Trophoblast cell (in vitro differentiated cells and primary cell): ENCODE measurements at regions not wholly inside any gene's neighbourhood (a gene's known extent, or its start where the extent isn't known, plus 50 kb on each side); places are given as distances from the start of the nearest gene placed in this dataset.
"Not testable (repeated sequence)": the region's sequence is repeated elsewhere in the genome, so short reads cannot be mapped to it uniquely, and the experiment has no call there.

ENCODE experiments used
- DNase-seq, 2 donors: peaks; one replicate each; pipeline ENCODE4 v3.0.0-alpha.2; 2016
- H2AFZ ChIP-seq: 2 replicates; pipeline ENCODE4 v1.6.1; 2013; ENCODE audit warnings: low read length, moderate library complexity, mild to moderate bottlenecking; ENCODE audit not compliant: insufficient read depth, poor library complexity
- H2AK5ac ChIP-seq: 2 replicates; pipeline ENCODE4 v1.6.1; 2013; ENCODE audit warnings: mild to moderate bottlenecking, low read length
- H2BK120ac ChIP-seq: 2 replicates; pipeline ENCODE4 v1.6.1; 2013; ENCODE audit warnings: low read length, mild to moderate bottlenecking, moderate library complexity; ENCODE audit not compliant: insufficient read depth, poor library complexity
- H2BK12ac ChIP-seq: 2 replicates; pipeline ENCODE4 v1.6.1; 2013; ENCODE audit warnings: mild to moderate bottlenecking, low read length, moderate library complexity
- H2BK5ac ChIP-seq: 2 replicates; pipeline ENCODE4 v1.6.1; 2013; ENCODE audit warnings: low read length, low read depth, moderate library complexity, mild to moderate bottlenecking; ENCODE audit not compliant: poor library complexity
- H3K14ac ChIP-seq: 2 replicates; pipeline ENCODE4 v1.6.1; 2013; ENCODE audit warnings: mild to moderate bottlenecking, low read length
- H3K18ac ChIP-seq: 2 replicates; pipeline ENCODE4 v1.6.1; 2013; ENCODE audit warnings: mild to moderate bottlenecking, low read length
- H3K23ac ChIP-seq: 2 replicates; pipeline ENCODE4 v1.6.1; 2013; ENCODE audit warnings: low read length
- H3K27ac ChIP-seq: 2 replicates; pipeline ENCODE4 v1.5.1; 2013; ENCODE audit warnings: low read depth, mild to moderate bottlenecking, inconsistent platforms, low read length, moderate library complexity
- H3K27me3 ChIP-seq: 2 replicates; pipeline ENCODE4 v1.6.1; 2013; ENCODE audit warnings: inconsistent platforms, mild to moderate bottlenecking, low read length, moderate library complexity; ENCODE audit not compliant: insufficient read depth
- H3K36me3 ChIP-seq, 2 experiments: 1 replicate in 1 of 2; 2 replicates in 1 of 2; pipeline ENCODE4 v1.6.1; 2013; ENCODE audit warnings: low read length in 2 of 2, mild to moderate bottlenecking in 2 of 2, moderate library complexity in 1 of 2; ENCODE audit not compliant: insufficient read depth in 2 of 2, control insufficient read depth in 1 of 2
- H3K4ac ChIP-seq: 2 replicates; pipeline ENCODE4 v1.6.1; 2013; ENCODE audit warnings: low read depth, mild to moderate bottlenecking, low read length, moderate library complexity
- H3K4me1 ChIP-seq, 2 experiments: 1 replicate in 1 of 2; 2 replicates in 1 of 2; pipeline ENCODE4 v1.6.1; 2013; ENCODE audit warnings: low read length in 2 of 2, mild to moderate bottlenecking in 2 of 2, moderate library complexity in 1 of 2; ENCODE audit not compliant: insufficient read depth in 2 of 2, control insufficient read depth in 1 of 2
- H3K4me2 ChIP-seq: 2 replicates; pipeline ENCODE4 v1.6.1; 2013; ENCODE audit warnings: inconsistent platforms, mild to moderate bottlenecking, low read length, moderate library complexity
- H3K4me3 ChIP-seq: 2 replicates; pipeline ENCODE4 v1.5.1; 2013; ENCODE audit warnings: mild to moderate bottlenecking, low read depth, low read length, inconsistent platforms
- H3K79me1 ChIP-seq: one replicate; pipeline ENCODE4 v1.6.1; 2013; ENCODE audit warnings: low read length
- H3K79me2 ChIP-seq: 2 replicates; pipeline ENCODE4 v1.6.1; 2013; ENCODE audit warnings: low read length, mild to moderate bottlenecking; ENCODE audit not compliant: control insufficient read depth, insufficient read depth, poor library complexity
- H3K9ac ChIP-seq: 2 replicates; pipeline ENCODE4 v1.6.1; 2013; ENCODE audit warnings: mild to moderate bottlenecking, low read length
- H3K9me3 ChIP-seq: 2 replicates; pipeline ENCODE4 v1.6.1; 2013; ENCODE audit warnings: low read depth, mild to moderate bottlenecking, control low read depth, inconsistent platforms, low read length; ENCODE audit not compliant: insufficient read depth
- H4K12ac ChIP-seq: 2 replicates; pipeline ENCODE4 v1.6.1; 2013; ENCODE audit warnings: low read depth, mild to moderate bottlenecking, low read length, moderate library complexity
- H4K8ac ChIP-seq: 2 replicates; pipeline ENCODE4 v1.6.1; 2013; ENCODE audit warnings: low read depth, mild to moderate bottlenecking, low read length, moderate library complexity
- H4K91ac ChIP-seq: one replicate; pipeline ENCODE4 v1.6.1; 2013; ENCODE audit warnings: low read depth, mild to moderate bottlenecking, low read length, moderate library complexity
- WGBS: extraction: QIAGEN DNeasy Blood & Tissue Kit; methylation state at CpG from one replicate; pipeline ENCODE4 v1.1.7; 2013; ENCODE audit warnings: missing lambda C conversion rate; ENCODE audit not compliant: insufficient read length, insufficient coverage; ENCODE audit errors: extremely low coverage; 5-methylcytosine and 5-hydroxymethylcytosine counted together

GRCh38 chr22:44643526-44644101, 58.4 kb upstream of the PRR5 start:
- H3K27ac ChIP-seq, H3K4ac ChIP-seq, H4K91ac ChIP-seq, H3K18ac ChIP-seq, H3K4me1 ChIP-seq, H2BK120ac ChIP-seq, H3K4me3 ChIP-seq, H3K9me3 ChIP-seq, H3K14ac ChIP-seq, H3K4me2 ChIP-seq, H3K23ac ChIP-seq, H2AFZ ChIP-seq, H2BK5ac ChIP-seq, H3K36me3 ChIP-seq, DNase-seq, H4K12ac ChIP-seq, H2BK12ac ChIP-seq, H2AK5ac ChIP-seq, H3K79me2 ChIP-seq, H3K79me1 ChIP-seq, H4K8ac ChIP-seq, H3K9ac ChIP-seq, H3K27me3 ChIP-seq: not testable (repeated sequence)
- no CpG with 5 or more reads among the region's 19 CpGs for WGBS

GRCh38 chr22:44642096-44642644, 59.8 kb upstream of the PRR5 start:
- no CpG with 5 or more reads among the region's 10 CpGs for WGBS
- Histone ChIP-seq H3K23ac (no peak overlapping the region), H2BK5ac (no peak overlapping the region)

GRCh38 chr22:44640618-44641155, 61.3 kb upstream of the PRR5 start:
- Histone ChIP-seq H3K4me1 (no peaks in the 10 kb centered on the region), H2BK120ac (no peak overlapping the region)

More at GRCh38 chr22:44642096-44642644, 59.8 kb upstream of the PRR5 start:
- no peak overlapping the region for H3K18ac ChIP-seq
- no peak overlapping the region for H2AK5ac ChIP-seq
- peaks cover 4% of the 10 kb centered on the region for H3K9me3 ChIP-seq
- H3K79me2 ChIP-seq: no peaks in the 10 kb centered on the region
- no peaks in the 10 kb centered on the region for H3K27me3 ChIP-seq
- no peak overlapping the region for H3K4ac ChIP-seq
- H2BK12ac ChIP-seq: no peak overlapping the region
- H3K36me3 ChIP-seq: no peaks in the 10 kb centered on the region
- DNase-seq: no peak
- no peak overlapping the region for H3K4me2 ChIP-seq
- H2AFZ ChIP-seq: no peak overlapping the region
- H3K4me1 ChIP-seq: no peaks in the 10 kb centered on the region
- no peak overlapping the region for H2BK120ac ChIP-seq
- H4K12ac ChIP-seq: no peak overlapping the region
- no peak overlapping the region for H3K27ac ChIP-seq
- H3K9ac ChIP-seq: no peak overlapping the region
- H3K4me3 ChIP-seq: no peak overlapping the region
- H4K8ac ChIP-seq: no peak overlapping the region
- no peak overlapping the region for H3K14ac ChIP-seq
- H4K91ac ChIP-seq: no peak overlapping the region
- no peaks in the 10 kb centered on the region for H3K79me1 ChIP-seq

GRCh38 chr22:44639891-44640617, 62.0 kb upstream of the PRR5 start:
- H3K4me3 ChIP-seq: no peak overlapping the region
- H3K79me1 ChIP-seq: no peaks in the 10 kb centered on the region
- H3K9ac ChIP-seq: no peak overlapping the region
- H4K12ac ChIP-seq: no peak overlapping the region
- H4K8ac ChIP-seq: no peak overlapping the region
- no peak overlapping the region for H3K27ac ChIP-seq
- H2BK5ac ChIP-seq: no peak overlapping the region
- H3K23ac ChIP-seq: no peak overlapping the region
- no peaks in the 10 kb centered on the region for H3K79me2 ChIP-seq
- no peaks in the 10 kb centered on the region for H3K4me1 ChIP-seq
- H3K9me3 ChIP-seq: no peaks in the 10 kb centered on the region
- H2BK120ac ChIP-seq: no peak overlapping the region
- no peak for DNase-seq
- H3K14ac ChIP-seq: no peak overlapping the region
- no peak overlapping the region for H2AFZ ChIP-seq
- no peak overlapping the region for H3K4ac ChIP-seq
- H3K4me2 ChIP-seq: no peak overlapping the region
- no peaks in the 10 kb centered on the region for H3K27me3 ChIP-seq
- no peak overlapping the region for H2AK5ac ChIP-seq
- no CpG with 5 or more reads among the region's 12 CpGs for WGBS
- no peak overlapping the region for H2BK12ac ChIP-seq
- H3K36me3 ChIP-seq: no peaks in the 10 kb centered on the region
- no peak overlapping the region for H3K18ac ChIP-seq
- H4K91ac ChIP-seq: no peak overlapping the region

More at GRCh38 chr22:44640618-44641155, 61.3 kb upstream of the PRR5 start:
- Histone ChIP-seq H4K8ac (no peak overlapping the region), H2AFZ (no peak overlapping the region), H2BK5ac (no peak overlapping the region), H3K18ac (no peak overlapping the region), H3K4ac (no peak overlapping the region), H3K36me3 (no peaks in the 10 kb centered on the region), H4K12ac (no peak overlapping the region), H3K79me2 (no peaks in the 10 kb centered on the region), H3K4me2 (no peak overlapping the region), H3K14ac (no peak overlapping the region), H3K9ac (no peak overlapping the region), H3K23ac (no peak overlapping the region), H3K79me1 (no peaks in the 10 kb centered on the region), H2BK12ac (no peak overlapping the region), H4K91ac (no peak overlapping the region), H3K27me3 (no peaks in the 10 kb centered on the region), H3K9me3 (peaks cover 4% of the 10 kb centered on the region), H3K4me3 (no peak overlapping the region), H2AK5ac (no peak overlapping the region), H3K27ac (no peak overlapping the region)
- no CpG with 5 or more reads among the region's 12 CpGs for WGBS
- no peak for DNase-seq
